ENCODE measurements at regions not wholly inside any gene's neighbourhood (a gene's known extent, or its start where the extent isn't known, plus 50 kb on each side); places are given as distances from the start of the nearest gene placed in this dataset.

- Mint-ChIP-seq H3K27ac (no peak overlapping the region), H3K36me3 (ENCODE audit: low read depth) (no peaks in the 10 kb centered on the region), H3K4me3 (no peak overlapping the region), H3K27me3 (no peaks in the 10 kb centered on the region), H3K9me3 (peaks cover 6% of the 10 kb centered on the region), H3K4me1 (ENCODE audit: low read depth) (no peaks in the 10 kb centered on the region)
- TF ChIP-seq CTCF (IDR thresholded peaks at IDR 0.05) = no peak
- POLR2A ChIA-PET = no interaction called here
- intact Hi-C loops (cut with DNase I, micrococcal nuclease) = no loop called here
- CTCF ChIA-PET = no interaction called here
- Histone ChIP-seq H3K4me1 (ENCODE audit: insufficient read depth, low read length) (no peaks in the 10 kb centered on the region), H3K27me3 (ENCODE audit: control insufficient read depth in 1 of 2, insufficient read depth in 2 of 2, low read length in 2 of 2) (no peaks in the 10 kb centered on the region), H3K27ac (ENCODE audit: low read depth in 1 of 2, low read length in 2 of 2) (no peak overlapping the region), H3K9me3 (ENCODE audit: control insufficient read depth in 1 of 2, insufficient read depth in 1 of 2, low read length in 2 of 2) (peaks cover 0 to 5% of the 10 kb centered on the region in 2 experiments), H3K4me3 (ENCODE audit: low read length) (no peak overlapping the region), H3K36me3 (ENCODE audit: insufficient read depth, low read length) (no peaks in the 10 kb centered on the region)
- ATAC-seq (ENCODE audit: poor library complexity) (no peak), DNase-seq (no peak)
These were observed 94.8 kb upstream of the TENM4 start for GRCh38 chr11:79535606-79536005.

GRCh38 chr11:79525257-79525656, 84.4 kb upstream of the TENM4 start:
- Mint-ChIP-seq H3K36me3 (ENCODE audit: low read depth) (no peaks in the 10 kb centered on the region), H3K4me1 (ENCODE audit: low read depth) (no peaks in the 10 kb centered on the region)
- no peak for ATAC-seq (ENCODE audit: poor library complexity)

GRCh38 chr11:79522626-79523025, 81.8 kb upstream of the TENM4 start:
- H3K36me3 Mint-ChIP-seq (ENCODE audit: low read depth) = no peaks in the 10 kb centered on the region

More at GRCh38 chr11:79525257-79525656, 84.4 kb upstream of the TENM4 start:
- no peak overlapping the region for H3K27ac ChIP-seq (ENCODE audit: low read depth in 1 of 2, low read length in 2 of 2)
- H3K9me3 ChIP-seq (ENCODE audit: control insufficient read depth in 1 of 2, insufficient read depth in 1 of 2, low read length in 2 of 2) = peaks cover 0 to 4% of the 10 kb centered on the region in 2 experiments
- DNase-seq = no peak
- no peak for TF ChIP-seq CTCF (IDR thresholded peaks at IDR 0.05)
- no peaks in the 10 kb centered on the region for H3K4me1 ChIP-seq (ENCODE audit: insufficient read depth, low read length)
- no peaks in the 10 kb centered on the region for H3K27me3 Mint-ChIP-seq
- H3K27me3 ChIP-seq (ENCODE audit: control insufficient read depth in 1 of 2, insufficient read depth in 2 of 2, low read length in 2 of 2) = no peaks in the 10 kb centered on the region
- ChIA-PET POLR2A (no interaction called here), CTCF (no interaction called here)
- no peak overlapping the region for H3K4me3 Mint-ChIP-seq
- no peak overlapping the region for H3K27ac Mint-ChIP-seq
- intact Hi-C loops (cut with DNase I, micrococcal nuclease) = no loop called here
- H3K36me3 ChIP-seq (ENCODE audit: insufficient read depth, low read length) = no peaks in the 10 kb centered on the region
- H3K9me3 Mint-ChIP-seq = peaks cover 7% of the 10 kb centered on the region
- no peak overlapping the region for H3K4me3 ChIP-seq (ENCODE audit: low read length)

More at GRCh38 chr11:79522626-79523025, 81.8 kb upstream of the TENM4 start:
- Histone ChIP-seq H3K9me3 (ENCODE audit: control insufficient read depth in 1 of 2, insufficient read depth in 1 of 2, low read length in 2 of 2) (peaks cover 0 to 8% of the 10 kb centered on the region in 2 experiments), H3K4me1 (ENCODE audit: insufficient read depth, low read length) (no peaks in the 10 kb centered on the region), H3K4me3 (ENCODE audit: low read length) (no peak overlapping the region), H3K27me3 (ENCODE audit: control insufficient read depth in 1 of 2, insufficient read depth in 2 of 2, low read length in 2 of 2) (no peaks in the 10 kb centered on the region), H3K27ac (ENCODE audit: low read depth in 1 of 2, low read length in 2 of 2) (no peak overlapping the region), H3K36me3 (ENCODE audit: insufficient read depth, low read length) (no peaks in the 10 kb centered on the region)
- no peak overlapping the region for H3K27ac Mint-ChIP-seq
- ChIA-PET CTCF (no interaction called here), POLR2A (no interaction called here)
- DNase-seq (no peak), ATAC-seq (ENCODE audit: poor library complexity) (no peak)
- no peaks in the 10 kb centered on the region for H3K4me1 Mint-ChIP-seq (ENCODE audit: low read depth)
- intact Hi-C loops (cut with DNase I, micrococcal nuclease) = no loop called here
- no peak for TF ChIP-seq CTCF (IDR thresholded peaks at IDR 0.05)
- H3K27me3 Mint-ChIP-seq = no peaks in the 10 kb centered on the region
- no peak overlapping the region for H3K4me3 Mint-ChIP-seq
- peaks cover 7% of the 10 kb centered on the region for H3K9me3 Mint-ChIP-seq

Data from CD4-positive, alpha-beta T cell (primary cell).